H1 (cell line): ENCODE measurements at regions not wholly inside any gene's neighbourhood (a gene's known extent, or its start where the extent isn't known, plus 50 kb on each side); places are given as distances from the start of the nearest gene placed in this dataset.

Experiments used
- CTCF ChIA-PET: fragments of 300-600 bp; sonication (Branson Sonifier 250); formaldehyde crosslinking; loops from one replicate; lab custom pipeline; 2021; ENCODE audit not compliant: partially characterized antibody; lab: Charles Lee
- POLR2A ChIA-PET: fragments of 300-600 bp; sonication (Branson Sonifier 250); formaldehyde crosslinking; loops from one replicate; lab custom pipeline; 2021; ENCODE audit warnings: inconsistent platforms; ENCODE audit not compliant: partially characterized antibody; lab: Charles Lee
- DNase-seq, 2 experiments: peaks; one replicate each; pipeline versions ENCODE4 v3.0.0 to v3.0.0-alpha.2; 2010 to 2022; ENCODE audit warnings: low spot score in 2 of 2, low read depth in 1 of 2, mixed read lengths in 1 of 2
- FAIRE-seq: peaks from 2 replicates; lab custom pipeline; 2011; peaks lifted over from hg19 to GRCh38; lab: Jason Lieb, UNC
- H2AFZ ChIP-seq: 2 replicates; pipeline ENCODE4 v1.8.1; 2012; ENCODE audit warnings: low read length, inconsistent platforms
- H2AK5ac ChIP-seq: 2 replicates; pipeline ENCODE4 v1.6.1; 2013; ENCODE audit warnings: low read depth, low read length
- H2BK120ac ChIP-seq: replicated peaks from 2 replicates; pipeline ENCODE3; 2013; ENCODE audit warnings: low read depth, low read length, inconsistent platforms
- H2BK12ac ChIP-seq: 2 replicates; pipeline ENCODE4 v1.6.1; 2013; ENCODE audit warnings: low read depth, low read length
- H2BK15ac ChIP-seq: 2 replicates; pipeline ENCODE4 v1.6.1; 2013; ENCODE audit warnings: low read length
- H2BK20ac ChIP-seq: 2 replicates; pipeline ENCODE4 v1.6.1; 2013; ENCODE audit warnings: low read length
- H2BK5ac ChIP-seq: 2 replicates; pipeline ENCODE4 v1.6.1; 2013; ENCODE audit warnings: low read depth, low read length
- H3K14ac ChIP-seq: 2 replicates; pipeline ENCODE4 v1.6.1; 2013; ENCODE audit warnings: inconsistent platforms; ENCODE audit not compliant: insufficient read length
- H3K18ac ChIP-seq: 2 replicates; pipeline ENCODE4 v1.6.1; 2013; ENCODE audit warnings: low read length; ENCODE audit errors: extremely low read depth
- H3K23ac ChIP-seq: 2 replicates; pipeline ENCODE4 v1.6.1; 2013; ENCODE audit warnings: inconsistent platforms; ENCODE audit not compliant: insufficient read length
- H3K23me2 ChIP-seq: 2 replicates; pipeline ENCODE4 v1.6.1; 2013; ENCODE audit warnings: low read depth, low read length
- H3K27ac ChIP-seq: 2 replicates; pipeline ENCODE4 v1.6.1; 2011; ENCODE audit warnings: low read depth, low read length, inconsistent platforms
- H3K27me3 ChIP-seq, 4 experiments: replicated peaks in 1 of 4; 1 replicate in 1 of 4; 2 replicates in 3 of 4; pipeline versions ENCODE4 v1.6.1 to v1.8.1; 2011 to 2013; ENCODE audit warnings: low read length in 3 of 4, mild to moderate bottlenecking in 3 of 4, inconsistent platforms in 2 of 4, mixed read lengths in 2 of 4, moderate library complexity in 1 of 4; ENCODE audit not compliant: control insufficient read depth in 3 of 4, insufficient read depth in 3 of 4; ENCODE audit errors: extremely low read depth in 1 of 4
- H3K36me3 ChIP-seq, 4 experiments: 2 replicates each; pipeline versions ENCODE4 v1.6.1 to v1.8.1; 2011 to 2013; ENCODE audit warnings: mild to moderate bottlenecking in 4 of 4, low read length in 3 of 4, moderate library complexity in 2 of 4, control low read depth in 1 of 4, inconsistent platforms in 1 of 4; ENCODE audit not compliant: insufficient read depth in 4 of 4, control insufficient read depth in 2 of 4
- H3K4ac ChIP-seq: replicated peaks from 2 replicates; pipeline ENCODE3; 2013; ENCODE audit warnings: low read length, low read depth, mixed read lengths, inconsistent platforms; ENCODE audit not compliant: insufficient read length
- H3K4me1 ChIP-seq, 4 experiments: replicated peaks in 1 of 4; 1 replicate in 1 of 4; 2 replicates in 3 of 4; pipeline versions ENCODE4 v1.6.1 to v1.8.1; 2011 to 2013; ENCODE audit warnings: low read length in 3 of 4, inconsistent platforms in 2 of 4, mixed read lengths in 1 of 4; ENCODE audit not compliant: insufficient read depth in 4 of 4, control insufficient read depth in 3 of 4
- H3K4me2 ChIP-seq, 2 experiments: 2 replicates each; pipeline versions ENCODE4 v1.6.1 to v1.8.1; 2011 to 2013; ENCODE audit warnings: low read depth in 2 of 2, low read length in 2 of 2, control low read depth in 1 of 2, inconsistent platforms in 1 of 2, mild to moderate bottlenecking in 1 of 2; ENCODE audit not compliant: insufficient read depth in 1 of 2
- H3K4me3 ChIP-seq, 4 experiments: fragments of 200-600, 300-600 bp in 1 of 4; sonication (generic), shearing (Covaris generic), sonication (Bioruptor Twin) in 1 of 4; 2 replicates each; pipeline versions ENCODE4 v1.5.1 to v1.8.1; 2011 to 2016; ENCODE audit warnings: low read length in 4 of 4, low read depth in 3 of 4, control low read depth in 2 of 4, inconsistent platforms in 2 of 4, mild to moderate bottlenecking in 2 of 4, mixed read lengths in 1 of 4, moderate library complexity in 1 of 4; ENCODE audit not compliant: insufficient read depth in 2 of 4; ENCODE audit errors: extremely low read depth in 1 of 4
- H3K56ac ChIP-seq: replicated peaks from 2 replicates; pipeline ENCODE3; 2013; ENCODE audit warnings: low read depth, mild to moderate bottlenecking, mixed read lengths, low read length, inconsistent platforms; ENCODE audit not compliant: insufficient read length
- H3K79me1 ChIP-seq: 2 replicates; pipeline ENCODE4 v1.6.1; 2013; ENCODE audit warnings: low read depth, low read length, control low read depth
- H3K79me2 ChIP-seq, 2 experiments: 2 replicates each; pipeline versions ENCODE4 v1.6.1 to v1.8.1; 2012 to 2013; ENCODE audit warnings: low read length in 2 of 2, mild to moderate bottlenecking in 2 of 2, inconsistent platforms in 1 of 2; ENCODE audit not compliant: insufficient read depth in 2 of 2, control insufficient read depth in 1 of 2
- H3K9ac ChIP-seq, 4 experiments: replicated peaks in 1 of 4; 1 replicate in 1 of 4; 2 replicates in 3 of 4; pipeline versions ENCODE4 v1.6.1 to v1.8.1; 2011 to 2013; ENCODE audit warnings: low read depth in 3 of 4, low read length in 3 of 4, control low read depth in 2 of 4, mild to moderate bottlenecking in 2 of 4, moderate library complexity in 2 of 4, inconsistent platforms in 1 of 4; ENCODE audit errors: extremely low read depth in 1 of 4
- H3K9me3 ChIP-seq, 2 experiments: 2 replicates each; pipeline versions ENCODE4 v1.6.1 to v1.8.1; 2012 to 2013; ENCODE audit warnings: mild to moderate bottlenecking in 2 of 2, moderate library complexity in 2 of 2, control low read depth in 1 of 2, inconsistent platforms in 1 of 2, low read depth in 1 of 2, low read length in 1 of 2, mixed read lengths in 1 of 2; ENCODE audit not compliant: insufficient read depth in 2 of 2
- H4K20me1 ChIP-seq, 2 experiments: replicated peaks in 1 of 2; 2 replicates each; pipeline versions ENCODE3 to v1.8.1; 2011 to 2013; ENCODE audit warnings: inconsistent platforms in 2 of 2, low read length in 2 of 2, mild to moderate bottlenecking in 1 of 2; ENCODE audit not compliant: insufficient read depth in 2 of 2, control insufficient read depth in 1 of 2
- H4K5ac ChIP-seq: 2 replicates; pipeline ENCODE4 v1.6.1; 2013; ENCODE audit warnings: low read length, low read depth, mixed read lengths, inconsistent platforms; ENCODE audit not compliant: insufficient read length
- H4K8ac ChIP-seq: 2 replicates; pipeline ENCODE4 v1.8.0; 2013; ENCODE audit warnings: mild to moderate bottlenecking, moderate library complexity, low read length, inconsistent platforms; ENCODE audit not compliant: insufficient read depth; ENCODE audit errors: extremely low read depth
- H4K91ac ChIP-seq: replicated peaks from 2 replicates; pipeline ENCODE3; 2013; ENCODE audit warnings: low read length, mixed read lengths, inconsistent platforms; ENCODE audit not compliant: insufficient read length
- CBX5 ChIP-seq: fragments of 300-800, 300-1000 bp; sonication (generic); IDR thresholded peaks from 2 replicates; pipeline ENCODE4 v1.7.1; 2016; ENCODE audit warnings: antibody characterized with exemption, low read length, low read depth
- CEBPB ChIP-seq: IDR thresholded peaks from 2 replicates; pipeline ENCODE4 v1.6.1; 2012; ENCODE audit warnings: low read depth, low read length
- CHD2 ChIP-seq: IDR thresholded peaks from 2 replicates; pipeline ENCODE4 v1.6.1; 2012; ENCODE audit warnings: low read length, improper control_type of control experiment
- EZH2 ChIP-seq: fragments of 200-600 bp; sonication (generic); IDR thresholded peaks from 2 replicates; pipeline ENCODE4 v1.7.1; 2012; ENCODE audit warnings: low read depth, mild to moderate bottlenecking, moderate library complexity, low read length, inconsistent platforms; ENCODE audit not compliant: severe bottlenecking
- GABPA ChIP-seq: IDR thresholded peaks from 2 replicates; pipeline ENCODE4 v1.6.1; 2011; ENCODE audit warnings: mild to moderate bottlenecking, low read length, moderate library complexity, borderline replicate concordance; ENCODE audit not compliant: insufficient read depth
- JUN ChIP-seq: IDR thresholded peaks from 2 replicates; pipeline ENCODE4 v1.6.1; 2011; ENCODE audit warnings: low read depth, mild to moderate bottlenecking, improper control_type of control experiment, low read length
- KDM4A ChIP-seq: IDR thresholded peaks from one replicate; pipeline ENCODE4 v1.7.1; 2012; ENCODE audit warnings: low read depth, mild to moderate bottlenecking, moderate library complexity, low read length, inconsistent platforms; ENCODE audit not compliant: severe bottlenecking
- POLR2AphosphoS5 ChIP-seq: IDR thresholded peaks from 2 replicates; pipeline ENCODE4 v1.6.1; 2011; ENCODE audit warnings: low read depth, low read length
- SAP30 ChIP-seq: fragments of 300-600 bp; sonication (generic); IDR thresholded peaks from 2 replicates; pipeline ENCODE4 v1.7.1; 2012; ENCODE audit warnings: low read length, moderate library complexity, mild to moderate bottlenecking, inconsistent platforms; ENCODE audit not compliant: insufficient read depth, insufficient replicate concordance
- TAF1 ChIP-seq: IDR thresholded peaks from 2 replicates; pipeline ENCODE4 v1.6.1; 2011; ENCODE audit warnings: mild to moderate bottlenecking, low read depth, low read length
- ZNF274 ChIP-seq: IDR thresholded peaks from 2 replicates; pipeline ENCODE4 v1.7.0; 2012; ENCODE audit warnings: low read length, borderline replicate concordance; ENCODE audit errors: extremely low read depth
- WGBS, 2 experiments: shearing (Covaris generic) in 1 of 2; methylation state at CpG; one replicate each; pipeline versions ENCODE4 v1.1.6 to v1.1.7; 2013 to 2015; ENCODE audit warnings: low lambda C conversion rate in 2 of 2, mixed read lengths in 2 of 2, inconsistent platforms in 1 of 2, low coverage in 1 of 2, missing lambda C conversion rate in 1 of 2; ENCODE audit not compliant: insufficient replicate concordance in 2 of 2, insufficient coverage in 1 of 2, insufficient read length in 1 of 2; ENCODE audit errors: extremely low coverage in 1 of 2, missing lambda C conversion rate in 1 of 2; 5-methylcytosine and 5-hydroxymethylcytosine counted together

- H3K14ac ChIP-seq, result no peak overlapping the region
- no peak overlapping the region for H3K9ac ChIP-seq
- H3K23ac ChIP-seq, result no peak overlapping the region
- H2BK12ac ChIP-seq, result no peak overlapping the region
- no peak overlapping the region for H3K18ac ChIP-seq
- H3K79me1 ChIP-seq, result no peaks in the 10 kb centered on the region
- FAIRE-seq (no peak), DNase-seq (no peak)
- POLR2A ChIA-PET, result no interaction called here
- no peak overlapping the region for H4K5ac ChIP-seq
- no peaks in the 10 kb centered on the region for H3K23me2 ChIP-seq
- H4K20me1 ChIP-seq, result no peaks in the 10 kb centered on the region
- no peak overlapping the region for H3K4me3 ChIP-seq
- H3K4ac ChIP-seq, result no peak overlapping the region
- H2BK20ac ChIP-seq, result no peak overlapping the region
- no peaks in the 10 kb centered on the region for H3K79me2 ChIP-seq
- no peak overlapping the region for H4K8ac ChIP-seq
- no peaks in the 10 kb centered on the region for H3K36me3 ChIP-seq
- H3K27ac ChIP-seq, result no peak overlapping the region
- no peak overlapping the region for H2BK5ac ChIP-seq
- no peak overlapping the region for H4K91ac ChIP-seq
- H2AK5ac ChIP-seq, result no peak overlapping the region
- no peak overlapping the region for H2BK15ac ChIP-seq
- peak overlapping the region; percentile 30 for H3K56ac ChIP-seq
- WGBS, 2 experiments, result 90% methylated on average over 8 of the region's 8 CpGs; no CpG with 5 or more reads in 1 of the 2 experiments
- H2BK120ac ChIP-seq, result no peak overlapping the region
- H2AFZ ChIP-seq, result no peak overlapping the region
- no peaks in the 10 kb centered on the region for H3K4me1 ChIP-seq
- CTCF ChIA-PET, result no interaction called here
- H3K27me3 ChIP-seq, result 0 out of 7 replicates have a peak, but pooled peaks cover 0 to 2% (median 0%) of the 10 kb centered on the region in 4 experiments
- H3K9me3 ChIP-seq, result peaks cover 0 to 2% of the 10 kb centered on the region in 2 experiments; a peak in 1 of 4 replicates
- H3K4me2 ChIP-seq, result no peak overlapping the region
- TF ChIP-seq POLR2AphosphoS5 (no peak), SAP30 (no peak), CEBPB (no peak), CBX5 (no peak), GABPA (no peak), EZH2 (no peak), KDM4A (no peak), JUN (no peak), ZNF274 (no peak), CHD2 (no peak), TAF1 (no peak)
Observed at GRCh38 chr7:156153590-156153989, 341.3 kb upstream of the SHH start.
